Esophagus mucosa (tissue), 1 donor: ENCODE measurements at regions not wholly inside any gene's neighbourhood (a gene's known extent, or its start where the extent isn't known, plus 50 kb on each side); places are given as distances from the start of the nearest gene placed in this dataset.

Source experiments
- ATAC-seq: fragments of 200-7000 bp; cut with Tn5 transposase; one replicate; pipeline ENCODE4 v1.9.1; 2020
- donor health status: DM: yes; HTN: yes; CAD: no.

GRCh38 chr3:40961104-40961857, 238.0 kb upstream of the CTNNB1 start:
- ATAC-seq, result no peak

- no peak for ATAC-seq
These were observed 236.6 kb upstream of the CTNNB1 start for GRCh38 chr3:40962721-40963120.

GRCh38 chr3:40968666-40969065, 230.6 kb upstream of the CTNNB1 start:
- no peak for ATAC-seq

- no peak for ATAC-seq
These were observed 230.0 kb upstream of the CTNNB1 start for GRCh38 chr3:40969341-40969740.

- no peak for ATAC-seq
These were observed 229.4 kb upstream of the CTNNB1 start for GRCh38 chr3:40969756-40970466.

GRCh38 chr3:40971191-40972168, 227.8 kb upstream of the CTNNB1 start:
- peak; percentile 91 for ATAC-seq

GRCh38 chr3:40972350-40972749, 227.0 kb upstream of the CTNNB1 start:
- ATAC-seq, result no peak

GRCh38 chr3:40973141-40973540, 226.2 kb upstream of the CTNNB1 start:
- ATAC-seq, result no peak

GRCh38 chr3:40975711-40976121, 223.6 kb upstream of the CTNNB1 start:
- ATAC-seq, result no peak

- no peak for ATAC-seq
These were observed 223.1 kb upstream of the CTNNB1 start for GRCh38 chr3:40976241-40976640.

GRCh38 chr3:40978442-40978841, 220.9 kb upstream of the CTNNB1 start:
- ATAC-seq, result no peak

GRCh38 chr3:40979962-40980361, 219.3 kb upstream of the CTNNB1 start:
- no peak for ATAC-seq

GRCh38 chr3:40980467-40980866, 218.8 kb upstream of the CTNNB1 start:
- no peak for ATAC-seq

GRCh38 chr3:40985195-40985594, 214.1 kb upstream of the CTNNB1 start:
- ATAC-seq, result no peak

- ATAC-seq, result no peak
These were observed 210.8 kb upstream of the CTNNB1 start for GRCh38 chr3:40988468-40988867.

- ATAC-seq, result no peak
These were observed 209.9 kb upstream of the CTNNB1 start for GRCh38 chr3:40989141-40990061.

- ATAC-seq, result no peak
These were observed 209.2 kb upstream of the CTNNB1 start for GRCh38 chr3:40990062-40990456.

GRCh38 chr3:40992023-40992422, 207.3 kb upstream of the CTNNB1 start:
- ATAC-seq, result peak; percentile 60

GRCh38 chr3:40994611-40995010, 204.7 kb upstream of the CTNNB1 start:
- no peak for ATAC-seq

GRCh38 chr3:40995271-40995670, 204.0 kb upstream of the CTNNB1 start:
- ATAC-seq, result no peak

GRCh38 chr3:40996382-40996781, 202.9 kb upstream of the CTNNB1 start:
- ATAC-seq, result no peak
